ENCODE measurements at regions not wholly inside any gene's neighbourhood (a gene's known extent, or its start where the extent isn't known, plus 50 kb on each side); places are given as distances from the start of the nearest gene placed in this dataset.
A peak's percentile ranks its signal among the peaks of the same experiment; 100 is the strongest.

- Histone ChIP-seq H3K4me3 (ENCODE audit: severe bottlenecking) (no peak overlapping the region), H3K27ac (ENCODE audit: poor library complexity, severe bottlenecking) (no peak overlapping the region), H3K27me3 (ENCODE audit: insufficient read depth, poor library complexity, severe bottlenecking) (no peaks in the 10 kb centered on the region), H3K9me3 (ENCODE audit: severe bottlenecking) (no peaks in the 10 kb centered on the region), H3K36me3 (ENCODE audit: low read depth) (no peaks in the 10 kb centered on the region), H3K4me1 (ENCODE audit: insufficient read depth, poor library complexity, severe bottlenecking) (peaks cover 46% of the 10 kb centered on the region)
- no peak for ATAC-seq (ENCODE audit: low read depth)
- no peak for TF ChIP-seq CTCF (IDR thresholded peaks at IDR 0.05; ENCODE audit: poor library complexity, severe bottlenecking)
- no peak for DNase-seq (ENCODE audit: low spot score)
Measured at GRCh38 chr2:146987996-146988395, 856.8 kb upstream of the ACVR2A start.

- Histone ChIP-seq H3K4me1 (ENCODE audit: insufficient read depth, poor library complexity, severe bottlenecking) (peaks cover 43% of the 10 kb centered on the region), H3K27me3 (ENCODE audit: insufficient read depth, poor library complexity, severe bottlenecking) (no peaks in the 10 kb centered on the region), H3K36me3 (ENCODE audit: low read depth) (no peaks in the 10 kb centered on the region), H3K4me3 (ENCODE audit: severe bottlenecking) (no peak overlapping the region), H3K9me3 (ENCODE audit: severe bottlenecking) (no peaks in the 10 kb centered on the region), H3K27ac (ENCODE audit: poor library complexity, severe bottlenecking) (peak overlapping the region; percentile 94)
- ATAC-seq (ENCODE audit: low read depth) (peak; percentile 68), DNase-seq (ENCODE audit: low spot score) (no peak)
- TF ChIP-seq CTCF (IDR thresholded peaks at IDR 0.05; ENCODE audit: poor library complexity, severe bottlenecking), result no peak
Measured at GRCh38 chr2:146986161-146986560, 858.7 kb upstream of the ACVR2A start.

GRCh38 chr2:146985753-146986152 is 859.1 kb upstream of the ACVR2A start:
- Histone ChIP-seq H3K4me3 (ENCODE audit: severe bottlenecking) (no peak overlapping the region), H3K27ac (ENCODE audit: poor library complexity, severe bottlenecking) (peak overlapping the region; percentile 94), H3K36me3 (ENCODE audit: low read depth) (no peaks in the 10 kb centered on the region), H3K4me1 (ENCODE audit: insufficient read depth, poor library complexity, severe bottlenecking) (peaks cover 43% of the 10 kb centered on the region), H3K27me3 (ENCODE audit: insufficient read depth, poor library complexity, severe bottlenecking) (no peaks in the 10 kb centered on the region), H3K9me3 (ENCODE audit: severe bottlenecking) (no peaks in the 10 kb centered on the region)
- DNase-seq (ENCODE audit: low spot score) (no peak), ATAC-seq (ENCODE audit: low read depth) (peak; percentile 22; the same call in 1 of the 3 replicates)
- TF ChIP-seq CTCF (IDR thresholded peaks at IDR 0.05; ENCODE audit: poor library complexity, severe bottlenecking), result no peak

- Histone ChIP-seq H3K27me3 (ENCODE audit: insufficient read depth, poor library complexity, severe bottlenecking) (no peaks in the 10 kb centered on the region), H3K4me1 (ENCODE audit: insufficient read depth, poor library complexity, severe bottlenecking) (peaks cover 41% of the 10 kb centered on the region), H3K36me3 (ENCODE audit: low read depth) (no peaks in the 10 kb centered on the region), H3K4me3 (ENCODE audit: severe bottlenecking) (no peak overlapping the region), H3K9me3 (ENCODE audit: severe bottlenecking) (no peaks in the 10 kb centered on the region), H3K27ac (ENCODE audit: poor library complexity, severe bottlenecking) (peak overlapping the region; percentile 94)
- no peak for ATAC-seq (ENCODE audit: low read depth)
- no peak for TF ChIP-seq CTCF (IDR thresholded peaks at IDR 0.05; ENCODE audit: poor library complexity, severe bottlenecking)
- DNase-seq (ENCODE audit: low spot score), result no peak
Measured at GRCh38 chr2:146984014-146984413, 860.8 kb upstream of the ACVR2A start.

- no peak for TF ChIP-seq CTCF (IDR thresholded peaks at IDR 0.05; ENCODE audit: poor library complexity, severe bottlenecking)
- Histone ChIP-seq H3K27ac (ENCODE audit: poor library complexity, severe bottlenecking) (peak overlapping the region; percentile 76), H3K27me3 (ENCODE audit: insufficient read depth, poor library complexity, severe bottlenecking) (no peaks in the 10 kb centered on the region), H3K36me3 (ENCODE audit: low read depth) (no peaks in the 10 kb centered on the region), H3K9me3 (ENCODE audit: severe bottlenecking) (no peaks in the 10 kb centered on the region), H3K4me3 (ENCODE audit: severe bottlenecking) (no peak overlapping the region), H3K4me1 (ENCODE audit: insufficient read depth, poor library complexity, severe bottlenecking) (peaks cover 37% of the 10 kb centered on the region)
- DNase-seq (ENCODE audit: low spot score) (peak; percentile 72), ATAC-seq (ENCODE audit: low read depth) (peak; percentile 88)
Measured at GRCh38 chr2:146982393-146982846, 862.4 kb upstream of the ACVR2A start.

Measured in RWPE2 (cell line).